Stimulated activated CD4-positive, alpha-beta T cell treated with anti-CD3 and anti-CD28 coated beads, Interleukin-1b, Interleukin-23, amount 100 ng/mL, for 1 hour (primary cell): ENCODE measurements at regions not wholly inside any gene's neighbourhood (a gene's known extent, or its start where the extent isn't known, plus 50 kb on each side); places are given as distances from the start of the nearest gene placed in this dataset.
"Not testable (repeated sequence)": the region's sequence is repeated elsewhere in the genome, so short reads cannot be mapped to it uniquely, and the experiment has no call there.

ENCODE experiments used
- DNase-seq, 2 donors: peaks; one replicate each; pipeline ENCODE4 v3.0.0-alpha.2; 2020; ENCODE audit warnings: low read depth in 2 of 2

DNA sequence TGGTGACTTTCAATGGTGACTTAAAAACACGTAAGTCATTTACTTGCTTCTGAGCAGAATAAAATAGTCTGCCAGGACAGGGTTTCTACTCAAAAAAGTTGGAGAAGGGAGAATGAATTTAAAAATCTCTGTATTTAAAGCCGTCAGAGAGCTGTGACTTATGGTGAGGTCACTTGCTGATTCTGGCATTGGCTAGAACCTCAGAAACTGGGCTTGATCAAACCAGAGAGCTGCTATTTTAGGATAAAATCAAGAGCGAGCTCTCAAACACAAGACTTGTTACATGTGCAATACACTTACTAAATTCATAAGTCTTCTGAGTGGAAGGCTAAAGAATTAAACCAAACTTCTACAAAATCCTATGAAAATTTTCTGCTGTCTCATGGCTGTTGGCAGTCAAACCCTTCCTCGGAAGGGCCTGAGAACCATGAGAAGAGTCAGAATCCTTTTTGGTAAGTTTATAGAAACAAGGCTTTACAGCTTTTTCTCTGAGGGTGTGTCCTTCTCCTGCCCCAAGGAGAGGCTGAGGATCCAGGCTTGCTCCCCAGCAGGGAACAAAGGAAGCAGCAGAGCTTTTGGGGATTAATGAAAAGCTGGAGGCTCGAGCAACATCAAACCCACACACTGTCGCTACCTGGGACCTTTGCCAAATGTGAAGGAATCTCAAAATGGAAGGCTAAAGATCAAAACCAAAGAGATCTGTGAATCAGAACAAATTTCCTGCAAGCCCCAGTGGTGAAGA, 816.4 kb downstream of the SOCS6 start:
- DNase-seq, result no peak

DNA sequence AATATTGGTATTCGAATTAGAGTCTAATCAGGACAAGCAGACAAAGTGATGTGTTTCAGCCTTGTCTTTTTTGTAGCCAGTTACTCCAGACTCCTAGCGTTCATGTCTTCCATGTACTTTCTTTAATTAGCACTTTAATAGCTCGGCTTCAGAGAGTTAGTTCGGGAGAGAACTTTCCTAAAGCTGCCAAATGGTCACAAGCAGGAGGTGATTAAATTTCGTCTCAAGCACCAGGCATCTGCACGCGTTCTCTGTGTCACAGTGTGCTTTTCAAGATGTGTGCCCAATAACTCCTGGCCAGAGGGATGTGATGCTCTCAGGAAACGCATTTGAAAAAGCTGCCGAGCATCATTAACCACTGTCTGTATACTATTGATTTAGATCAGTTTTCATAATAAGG, 790.8 kb downstream of the SOCS6 start:
- DNase-seq, result no peak

DNA sequence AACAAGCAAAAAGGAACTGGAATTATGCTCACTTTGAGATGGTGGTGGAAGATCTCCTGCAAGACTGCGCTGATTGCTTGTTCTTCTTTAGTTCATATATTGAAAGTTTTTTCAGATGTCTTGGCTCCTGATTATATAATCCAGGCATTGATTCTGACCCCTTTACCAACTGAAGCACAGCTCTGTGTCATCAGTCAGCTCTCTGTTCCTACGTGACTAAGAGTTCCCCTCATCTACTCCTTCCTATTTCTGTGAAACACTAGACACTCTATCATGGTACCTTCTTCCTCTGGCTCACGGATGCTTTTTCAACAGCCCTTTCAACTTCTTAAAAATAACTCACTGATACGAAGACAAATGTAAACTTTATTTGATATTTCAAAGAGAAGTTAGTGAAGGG, 788.6 kb downstream of the SOCS6 start:
- no peak for DNase-seq

DNA sequence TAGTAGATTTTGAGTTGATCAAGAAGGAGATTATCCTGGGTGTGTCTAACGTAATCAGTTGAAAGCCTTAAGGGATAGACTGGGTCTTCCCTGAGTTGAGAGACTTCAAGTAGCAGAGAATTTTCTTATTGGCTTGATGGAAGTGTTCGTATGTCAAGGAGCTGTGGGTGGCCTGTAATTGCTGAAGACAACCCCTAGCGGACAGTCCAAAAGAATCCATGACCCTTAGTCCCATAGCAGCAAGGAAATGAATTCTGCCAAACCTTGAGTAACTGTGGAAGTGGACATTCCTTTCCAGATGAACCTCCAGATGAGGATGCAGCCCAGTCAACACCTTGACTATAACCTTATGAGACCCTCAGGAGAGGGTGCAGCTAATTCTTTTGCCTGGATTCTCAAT, 786.3 kb downstream of the SOCS6 start:
- DNase-seq, result no peak

DNA sequence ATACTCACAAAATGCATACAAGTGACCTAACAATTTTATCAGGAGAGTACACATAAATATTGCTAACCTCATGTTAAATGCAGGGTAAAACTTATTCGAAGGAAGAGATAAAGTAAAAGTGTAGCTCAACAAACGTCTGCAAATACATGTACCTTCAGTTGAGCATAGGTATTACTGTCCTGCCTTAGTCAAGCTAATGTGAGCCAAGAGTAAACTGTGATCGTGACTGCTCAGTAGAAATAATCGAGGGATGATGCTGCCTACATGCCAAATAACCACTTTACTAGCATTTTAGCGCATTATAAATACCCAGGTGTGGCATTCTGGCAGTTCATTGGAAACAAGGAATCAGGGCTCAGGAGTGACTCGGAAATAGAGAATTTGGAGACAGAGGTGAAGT, 779.5 kb downstream of the SOCS6 start:
- no peak for DNase-seq

DNA sequence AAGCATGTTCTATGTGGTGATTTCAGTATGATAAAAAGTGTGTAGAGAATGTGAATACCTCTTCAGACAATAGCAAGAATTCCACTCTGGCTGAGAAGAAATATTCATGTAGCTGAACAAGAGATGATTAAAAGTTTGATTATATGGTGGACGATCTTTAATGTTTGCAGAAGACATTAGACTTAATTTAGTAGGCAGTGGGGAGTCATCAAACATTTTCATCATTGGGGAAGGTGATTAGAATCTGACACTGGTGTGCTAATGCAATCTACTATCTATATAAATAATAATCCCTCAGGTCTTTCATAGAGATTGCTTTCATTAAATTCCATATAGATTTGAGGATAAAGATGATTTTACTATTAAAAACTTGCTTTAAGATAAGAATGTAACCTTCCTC, 761.0 kb downstream of the SOCS6 start:
- DNase-seq, result no peak

DNA sequence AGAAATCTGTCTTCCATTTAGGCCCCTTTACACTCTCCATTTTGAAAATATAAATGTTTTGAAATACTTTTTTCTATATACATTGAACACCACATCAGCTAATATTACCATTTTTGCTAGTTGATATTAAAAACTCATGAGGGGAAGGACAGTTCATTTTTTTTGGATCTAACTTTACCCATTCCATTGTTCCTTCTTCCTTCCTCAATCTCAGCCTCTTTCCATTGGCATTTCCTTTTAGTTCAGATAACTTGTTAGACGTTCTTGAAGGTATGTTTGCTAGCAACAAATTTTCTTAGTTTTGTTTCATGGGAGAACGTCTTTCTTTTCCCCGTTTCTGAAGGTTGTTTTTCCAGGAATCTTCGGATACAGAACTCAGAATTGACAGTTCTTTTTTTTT, 759.0 kb downstream of the SOCS6 start:
- DNase-seq, result no peak

DNA sequence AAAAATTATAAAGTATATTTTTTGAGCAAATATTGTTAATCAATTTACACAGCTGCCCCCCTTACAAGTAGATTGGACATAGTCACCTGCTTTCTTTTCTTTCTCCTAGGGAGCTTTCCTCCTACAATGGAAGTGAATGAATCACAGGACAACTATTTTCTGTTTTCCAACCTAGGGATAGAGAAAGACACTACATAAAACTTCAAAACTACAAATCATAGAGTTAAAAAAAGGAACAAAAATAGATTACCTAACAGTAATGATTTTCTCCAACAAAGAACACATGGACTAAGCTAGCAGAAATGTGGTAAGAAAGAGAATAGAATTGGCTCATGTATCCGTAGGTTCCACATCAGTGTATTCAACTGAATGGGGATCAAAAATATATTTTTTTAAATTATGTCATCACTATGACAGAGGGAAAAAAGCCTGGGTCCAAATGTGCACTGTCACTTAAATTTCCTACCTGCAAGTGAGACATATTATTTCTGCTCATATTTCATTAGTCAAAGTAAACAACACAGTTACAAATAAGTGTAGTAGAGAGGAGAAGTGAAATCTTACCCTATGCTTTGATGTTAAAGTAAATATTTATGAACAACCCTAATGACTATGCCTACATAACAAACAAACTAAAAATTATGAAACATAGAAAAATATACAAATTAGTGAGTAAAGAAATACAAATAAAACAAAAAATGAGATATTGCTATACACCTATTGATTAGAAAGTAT, 756.7 kb downstream of the SOCS6 start:
- no peak for DNase-seq

DNA sequence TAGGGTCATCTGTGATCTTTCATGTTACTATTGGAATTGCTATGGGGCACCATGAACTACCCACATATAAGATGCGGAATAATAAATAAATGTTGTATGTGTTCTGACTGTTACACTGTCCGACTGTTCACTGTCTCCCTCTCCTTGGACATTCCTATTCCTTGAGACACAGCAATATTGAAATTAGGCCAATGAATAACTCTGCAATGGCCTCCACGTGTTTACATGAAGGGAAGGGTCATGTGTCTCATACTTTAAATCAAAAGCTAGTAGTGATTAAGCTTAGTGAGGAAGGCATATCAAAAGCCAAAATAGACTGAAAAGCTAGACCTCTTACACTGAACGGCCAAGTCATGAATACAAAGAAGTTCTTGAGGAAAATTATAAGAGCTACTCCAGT, 751.3 kb downstream of the SOCS6 start:
- DNase-seq, result no peak

DNA sequence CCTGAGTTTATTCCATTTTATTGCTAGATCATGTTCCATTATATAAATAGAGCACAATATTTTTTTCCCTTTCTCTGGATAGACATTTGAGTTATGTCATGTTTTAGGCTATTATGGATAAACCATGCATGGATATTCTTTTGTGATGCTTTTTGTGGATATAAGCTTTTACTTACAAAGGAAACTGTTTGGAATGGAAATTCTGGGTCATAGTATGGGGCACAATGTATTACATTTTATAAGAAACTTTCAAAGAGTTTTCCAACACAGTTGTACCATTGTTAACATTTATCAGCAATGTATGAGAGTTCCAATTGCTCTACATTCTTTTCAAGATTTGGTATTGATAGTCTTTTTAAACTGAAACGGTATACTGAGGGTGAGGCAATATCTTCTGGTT, 749.4 kb downstream of the SOCS6 start:
- no peak for DNase-seq

DNA sequence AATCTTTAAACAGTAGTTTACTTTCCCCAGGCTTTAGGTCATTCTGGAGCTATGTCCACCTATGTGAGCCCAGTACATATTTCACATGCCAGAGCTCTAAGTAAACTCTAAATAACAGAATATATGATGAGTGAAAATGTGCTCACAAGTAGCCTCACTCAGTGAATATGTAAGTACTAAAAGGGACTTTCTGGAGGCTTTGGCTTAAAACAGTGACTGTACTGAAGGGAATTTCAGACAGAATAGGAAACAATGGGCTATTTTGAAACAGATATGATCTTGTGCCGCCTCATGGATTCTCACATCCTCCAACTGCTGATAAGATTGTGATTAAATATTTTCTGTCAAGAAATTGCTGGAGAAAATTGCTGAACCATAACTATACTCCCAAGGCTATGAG, 747.9 kb downstream of the SOCS6 start:
- no peak for DNase-seq

DNA sequence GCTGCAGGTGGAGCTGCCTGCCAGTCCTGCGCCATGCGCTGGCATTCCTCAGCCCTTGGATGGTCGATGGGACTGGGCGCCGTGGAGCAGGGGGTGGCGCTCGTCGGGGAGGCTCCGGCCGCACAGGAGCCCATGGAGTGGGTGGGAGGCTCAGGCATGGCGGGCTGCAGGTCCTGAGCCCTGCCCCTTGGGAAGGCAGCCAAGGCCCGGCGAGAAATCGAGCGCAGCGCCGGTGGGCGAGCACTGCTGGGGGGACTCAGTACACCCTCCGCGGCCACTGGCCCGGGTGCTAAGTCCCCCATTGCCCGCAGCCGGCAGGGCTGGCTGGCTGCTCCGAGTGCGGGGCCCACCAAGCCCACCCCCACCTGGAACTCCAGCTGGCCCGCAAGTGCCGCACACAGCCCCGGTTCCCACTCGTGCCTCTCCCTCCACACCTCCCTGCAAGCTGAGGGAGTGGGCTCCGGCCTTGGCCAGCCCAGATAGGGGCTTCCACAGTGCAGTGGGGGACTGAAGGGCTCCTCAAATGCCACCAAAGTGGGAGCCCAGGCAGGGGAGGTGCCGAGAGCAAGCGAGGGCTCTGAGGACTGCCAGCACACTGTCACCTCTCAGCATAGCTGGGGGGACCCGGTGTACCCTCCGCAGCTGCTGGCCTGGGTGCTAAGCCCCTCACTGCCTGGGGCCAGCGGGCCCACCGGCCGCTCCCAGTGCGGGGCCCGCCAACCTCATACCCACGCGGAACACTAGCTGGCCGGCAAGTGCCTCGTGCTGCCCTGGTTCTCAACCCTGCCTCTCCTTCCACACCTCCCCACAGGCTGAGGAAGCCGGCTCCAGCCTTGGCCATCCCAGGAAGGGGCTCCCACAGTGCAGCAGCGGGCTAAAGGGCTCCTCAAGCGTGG, 742.7 kb downstream of the SOCS6 start:
- not testable (repeated sequence) for DNase-seq

DNA sequence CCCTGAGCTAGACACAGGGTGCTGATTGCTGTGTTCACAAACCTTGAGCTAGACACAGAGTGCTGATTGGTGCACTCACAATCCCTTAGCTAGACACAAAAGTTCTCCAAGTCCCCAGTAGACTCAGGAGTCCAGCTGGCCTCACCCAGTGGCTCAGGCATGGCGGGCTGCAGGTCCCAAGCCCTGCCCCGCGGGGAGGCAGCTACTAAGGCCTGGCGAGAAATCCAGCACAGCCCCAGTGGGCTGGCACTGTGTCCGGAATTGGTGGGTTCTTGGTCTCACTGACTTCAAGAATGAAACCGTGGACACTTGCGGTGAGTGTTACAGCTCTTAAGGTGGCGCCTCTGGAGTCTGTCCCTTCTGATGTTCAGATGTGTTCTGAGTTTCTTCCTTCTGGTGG, 741.2 kb downstream of the SOCS6 start:
- DNase-seq, result not testable (repeated sequence)

DNA sequence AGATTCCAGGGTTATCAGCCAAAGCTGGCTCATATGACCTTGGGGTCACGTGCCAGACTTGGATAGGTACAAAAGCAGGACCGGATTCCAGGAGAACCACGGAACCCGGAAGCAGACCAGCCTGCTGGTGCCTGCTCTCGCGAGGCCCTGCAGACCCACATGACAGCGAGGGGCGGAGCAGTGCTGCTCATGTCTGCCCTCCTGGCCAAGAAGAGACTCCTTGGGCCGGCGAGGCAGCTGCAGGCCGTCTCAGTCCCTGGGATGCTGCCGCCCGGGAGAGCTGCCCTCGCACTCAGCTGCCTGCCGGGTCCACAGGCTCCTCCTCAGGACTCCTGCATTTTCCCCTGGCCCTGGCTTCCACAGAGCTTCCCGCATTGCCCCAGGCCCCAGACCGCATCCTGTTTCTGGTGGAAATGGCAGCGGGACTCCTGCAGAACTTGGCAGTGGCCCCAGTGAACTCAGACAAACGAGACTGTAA, 739.5 kb downstream of the SOCS6 start:
- no peak for DNase-seq

DNA sequence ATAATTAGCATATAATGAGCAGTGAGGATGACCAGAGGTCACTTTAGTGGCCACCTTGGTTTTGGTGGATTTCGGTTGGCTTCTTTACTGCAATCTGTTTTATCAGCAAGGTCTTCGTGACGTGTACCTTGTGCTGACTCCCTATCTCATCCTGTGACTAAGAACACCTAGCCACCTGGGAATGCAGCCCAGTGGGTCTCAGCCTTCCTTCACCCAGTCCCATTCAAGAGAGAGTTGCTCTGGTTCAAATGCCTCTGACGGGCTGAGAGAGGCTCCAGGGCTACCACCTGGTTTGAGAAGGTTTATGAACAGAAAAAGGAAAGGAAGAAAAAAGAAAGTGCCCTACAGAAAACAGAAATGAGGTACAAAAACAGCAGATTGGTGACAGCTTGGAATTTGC, 738.7 kb downstream of the SOCS6 start:
- DNase-seq, result no peak

DNA sequence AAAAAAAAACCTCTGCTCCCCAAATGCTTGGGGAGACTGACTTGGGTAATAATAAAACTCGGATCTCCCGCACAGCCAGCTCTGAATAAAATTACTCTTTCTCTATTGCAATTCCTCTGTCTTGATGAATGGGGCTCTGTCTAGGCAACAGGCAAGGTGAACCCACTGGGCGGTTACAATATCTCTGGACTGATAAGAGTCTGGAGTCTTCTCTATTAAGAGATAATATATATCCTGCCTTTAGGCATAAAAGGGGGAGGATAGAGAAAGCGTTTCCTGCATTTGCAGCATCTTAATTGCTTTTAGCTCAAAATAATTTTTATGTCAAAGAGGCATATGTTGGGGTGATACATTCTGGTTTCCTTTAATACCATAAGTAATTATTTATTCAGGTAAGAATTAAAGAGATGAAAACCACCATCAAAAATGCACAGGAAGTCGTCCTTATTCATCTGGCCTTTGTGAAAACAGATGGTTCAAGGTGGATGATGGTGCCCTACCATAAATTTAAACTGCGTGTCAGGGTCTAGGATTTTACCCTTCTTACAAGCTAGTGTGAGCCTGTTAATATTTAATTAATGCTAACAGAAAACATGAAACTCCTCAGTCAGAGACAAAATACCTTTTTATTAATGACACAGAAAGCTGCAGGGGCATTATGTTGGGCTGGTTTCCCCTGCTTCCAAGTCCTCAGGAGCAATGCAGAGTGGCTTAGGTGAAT, 736.8 kb downstream of the SOCS6 start:
- no peak for DNase-seq

DNA sequence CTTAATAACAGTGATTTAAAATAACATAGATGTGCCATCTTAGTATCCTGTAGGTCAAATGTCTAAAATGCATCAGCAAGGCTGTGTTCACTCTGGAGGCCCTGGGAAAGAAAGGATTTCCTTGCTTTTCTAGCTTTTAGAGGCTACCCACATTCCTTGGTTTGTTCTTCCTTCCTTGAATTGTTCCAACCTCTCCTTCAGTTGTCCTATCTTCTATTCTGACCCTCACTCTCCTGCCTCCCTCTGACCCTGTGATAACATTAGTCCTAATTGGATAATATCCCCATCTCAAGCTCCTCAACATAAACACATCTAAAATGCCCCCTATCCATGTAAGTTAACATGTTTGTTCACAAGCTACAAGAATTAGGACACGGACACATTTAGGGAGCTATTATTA, 733.5 kb downstream of the SOCS6 start:
- DNase-seq, result no peak

DNA sequence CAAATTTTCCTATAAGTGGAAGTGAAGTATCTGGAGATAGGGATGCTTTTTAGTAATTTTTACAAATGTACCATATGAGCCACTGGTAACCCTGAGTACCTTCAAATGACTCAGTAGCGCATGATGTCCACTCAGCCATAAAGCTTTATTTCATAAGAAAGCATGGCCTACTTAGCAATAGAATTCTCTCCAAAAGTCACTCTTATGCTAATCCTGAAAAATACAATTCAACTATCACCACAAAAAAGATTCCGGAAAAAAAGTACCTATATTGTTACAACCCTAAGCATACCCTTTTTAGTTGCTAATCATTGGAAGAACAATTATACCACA, 732.2 kb downstream of the SOCS6 start:
- DNase-seq, result no peak

DNA sequence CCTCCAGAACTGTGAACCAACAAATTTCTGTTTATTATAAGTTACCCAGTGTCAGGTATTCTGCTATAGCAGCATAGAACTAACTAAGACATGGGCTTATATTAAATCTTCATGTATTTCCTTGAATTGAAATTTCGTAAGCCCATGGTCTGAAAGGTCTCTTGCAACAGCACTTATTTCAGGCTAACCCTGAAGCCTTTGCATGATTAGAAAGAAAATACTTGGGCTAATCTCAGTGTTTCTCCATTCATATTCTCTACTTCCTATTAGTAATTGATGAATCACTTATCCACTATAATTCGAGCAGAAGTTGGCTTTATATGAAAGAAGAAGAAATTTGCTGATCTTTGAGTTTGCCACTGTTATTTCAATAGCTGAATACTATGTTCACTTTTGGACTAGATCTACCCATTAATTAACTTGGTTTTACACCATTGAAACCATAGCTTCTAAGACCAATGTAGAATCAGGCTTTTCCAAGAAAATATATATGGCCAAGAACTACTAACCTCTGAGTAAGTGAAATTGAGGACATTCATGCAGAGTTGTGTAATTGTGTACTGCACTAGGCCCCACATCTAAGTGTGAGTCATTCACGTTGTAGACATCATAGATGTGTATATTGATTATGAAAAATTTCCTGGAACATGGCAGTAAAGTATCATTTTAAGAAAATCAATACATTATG, 731.6 kb downstream of the SOCS6 start:
- DNase-seq, result no peak

DNA sequence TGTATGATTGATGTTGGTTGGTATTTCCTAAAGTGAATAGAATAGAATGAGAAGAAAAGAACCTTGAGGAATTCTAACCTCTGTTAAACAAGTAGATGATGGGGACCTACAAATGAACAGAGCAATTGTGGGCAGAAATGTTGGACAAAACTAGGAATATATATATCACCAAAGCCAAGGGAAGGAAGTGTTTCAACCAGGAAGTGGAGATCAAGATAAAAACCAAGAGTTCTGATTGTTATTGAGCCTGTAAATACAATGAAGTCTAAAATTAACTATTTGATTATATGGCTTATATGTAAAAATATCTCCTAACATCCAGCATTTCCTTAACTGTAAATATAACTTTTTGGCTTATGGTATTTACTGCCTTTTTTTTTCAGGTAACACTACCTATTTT, 730.0 kb downstream of the SOCS6 start:
- DNase-seq, result no peak

DNA sequence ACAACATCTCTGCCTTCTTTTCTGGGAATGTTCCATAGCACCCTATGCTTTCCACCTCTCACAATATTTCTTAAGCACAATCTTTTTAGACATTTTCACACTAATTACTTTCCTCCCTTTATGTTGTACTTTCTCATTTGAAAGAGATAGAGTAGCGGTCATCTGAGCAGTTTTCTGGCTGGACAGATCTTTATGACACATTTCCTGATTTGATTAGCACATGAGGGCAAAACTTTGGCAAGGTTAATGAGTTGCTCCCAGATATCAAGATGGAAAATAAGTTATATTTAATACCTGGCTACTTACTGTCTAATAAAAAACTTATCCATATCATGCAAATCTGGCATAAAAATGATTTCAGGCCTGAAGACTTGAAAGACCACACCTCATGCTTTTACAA, 723.9 kb downstream of the SOCS6 start:
- no peak for DNase-seq
